ENCODE measurements at regions not wholly inside any gene's neighbourhood (a gene's known extent, or its start where the extent isn't known, plus 50 kb on each side); places are given as distances from the start of the nearest gene placed in this dataset.
"Not testable (repeated sequence)": the region's sequence is repeated elsewhere in the genome, so short reads cannot be mapped to it uniquely, and the experiment has no call there.

- no peak for DNase-seq
Observed at GRCh38 chr6:94215552-94215951, 796.2 kb upstream of the EPHA7 start.

GRCh38 chr6:94213226-94213625, 793.9 kb upstream of the EPHA7 start:
- no peak for DNase-seq

GRCh38 chr6:94196891-94197290, 777.5 kb upstream of the EPHA7 start:
- no peak for DNase-seq

GRCh38 chr6:94190030-94190429, 770.7 kb upstream of the EPHA7 start:
- DNase-seq: no peak

GRCh38 chr6:94184666-94185464, 765.5 kb upstream of the EPHA7 start:
- no peak for DNase-seq

- DNase-seq: no peak
Observed at GRCh38 chr6:94177429-94177828, 758.1 kb upstream of the EPHA7 start.

GRCh38 chr6:94175465-94175864, 756.1 kb upstream of the EPHA7 start:
- DNase-seq: no peak

- no peak for DNase-seq
Observed at GRCh38 chr6:94163877-94164276, 744.5 kb upstream of the EPHA7 start.

GRCh38 chr6:94150886-94151285, 731.5 kb upstream of the EPHA7 start:
- DNase-seq: no peak

- DNase-seq: no peak
Observed at GRCh38 chr6:94144807-94145206, 725.4 kb upstream of the EPHA7 start.

- not testable (repeated sequence) for DNase-seq
Observed at GRCh38 chr6:94137178-94137577, 717.8 kb upstream of the EPHA7 start.

GRCh38 chr6:94133106-94133505, 713.7 kb upstream of the EPHA7 start:
- DNase-seq: no peak

- DNase-seq: no peak
Observed at GRCh38 chr6:94131271-94131670, 711.9 kb upstream of the EPHA7 start.

- no peak for DNase-seq
Observed at GRCh38 chr6:94130478-94130877, 711.1 kb upstream of the EPHA7 start.

GRCh38 chr6:94129926-94130325, 710.6 kb upstream of the EPHA7 start:
- DNase-seq: no peak

- no peak for DNase-seq
Observed at GRCh38 chr6:94127716-94128115, 708.4 kb upstream of the EPHA7 start.

- DNase-seq: no peak
Observed at GRCh38 chr6:94124333-94124732, 705.0 kb upstream of the EPHA7 start.

GRCh38 chr6:94121094-94121493, 701.7 kb upstream of the EPHA7 start:
- no peak for DNase-seq

GRCh38 chr6:94099072-94099471, 679.7 kb upstream of the EPHA7 start:
- no peak for DNase-seq

- DNase-seq: no peak
Observed at GRCh38 chr6:94095961-94096360, 676.6 kb upstream of the EPHA7 start.

- DNase-seq: no peak
Observed at GRCh38 chr6:94089941-94090340, 670.6 kb upstream of the EPHA7 start.

GRCh38 chr6:94088870-94089269, 669.5 kb upstream of the EPHA7 start:
- no peak for DNase-seq

- DNase-seq: no peak
Observed at GRCh38 chr6:94074764-94075163, 655.4 kb upstream of the EPHA7 start.

GRCh38 chr6:94071835-94072234, 652.5 kb upstream of the EPHA7 start:
- no peak for DNase-seq

- DNase-seq: no peak
Observed at GRCh38 chr6:94065707-94066337, 646.5 kb upstream of the EPHA7 start.

All from T-helper 1 cell (primary cell).